ENCODE measurements at regions not wholly inside any gene's neighbourhood (a gene's known extent, or its start where the extent isn't known, plus 50 kb on each side); places are given as distances from the start of the nearest gene placed in this dataset.

DNA sequence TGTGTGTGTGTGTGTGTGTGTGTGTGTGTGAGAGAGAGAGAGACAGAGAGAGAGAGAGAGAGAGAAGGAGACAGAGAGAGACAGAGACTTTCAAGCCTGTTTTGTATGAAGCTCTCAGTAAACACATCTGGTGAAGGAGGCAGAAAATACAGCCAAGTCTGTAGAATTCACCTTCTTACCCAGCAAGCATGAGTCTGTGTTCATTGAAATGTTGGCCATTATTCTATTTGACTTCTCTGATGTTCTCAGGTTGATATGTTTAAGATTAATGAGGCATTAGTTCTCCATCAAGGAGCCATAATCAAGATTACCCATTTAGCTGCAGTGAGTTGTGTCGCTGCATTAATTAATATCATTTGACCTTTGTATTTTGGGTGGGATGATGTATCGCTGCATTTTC is 895.8 kb upstream of the EEF2KMT start:
- no peaks in the 10 kb centered on the region for H3K4me1 ChIP-seq (ENCODE audit: control insufficient read depth, insufficient read depth, low read length)
- no peaks in the 10 kb centered on the region for H3K9me3 ChIP-seq (ENCODE audit: control insufficient read depth, insufficient read depth, low read depth, low read length)
- ChIA-PET POLR2A (no interaction called here), CTCF (no interaction called here)
- TF ChIP-seq ZNF654 (tag by site-specific recombination; IDR thresholded peaks at IDR 0.05; ENCODE audit: low read depth) (no peak), BCL11A (tag by site-specific recombination; IDR thresholded peaks at IDR 0.05; ENCODE audit: low read depth) (no peak), ZNF596 (tag by site-specific recombination; IDR thresholded peaks at IDR 0.05) (no peak), ZNF221 (tag by site-specific recombination; IDR thresholded peaks at IDR 0.05; ENCODE audit: borderline replicate concordance) (no peak), ZNF341 (tag by site-specific recombination; IDR thresholded peaks at IDR 0.05; ENCODE audit: low read depth) (no peak), ZNF548 (tag by site-specific recombination; IDR thresholded peaks at IDR 0.05) (no peak), ZNF311 (tag by site-specific recombination; IDR thresholded peaks at IDR 0.05; ENCODE audit: borderline replicate concordance) (no peak), ZNF223 (tag by site-specific recombination; IDR thresholded peaks at IDR 0.05) (no peak), SP2 (tag by site-specific recombination; IDR thresholded peaks at IDR 0.05) (no peak), ZSCAN16 (tag by site-specific recombination; IDR thresholded peaks at IDR 0.05) (no peak), ZNF362 (tag by site-specific recombination; IDR thresholded peaks at IDR 0.05) (no peak)
- no peak overlapping the region for H3K4me3 ChIP-seq (ENCODE audit: low read depth, low read length)
- no peaks in the 10 kb centered on the region for H3K36me3 ChIP-seq (ENCODE audit: control insufficient read depth in 2 of 2, insufficient read depth in 1 of 2, low read length in 2 of 2)
- no peak overlapping the region for H3K27ac ChIP-seq (ENCODE audit: extremely low read depth, low read depth, low read length)

GRCh38 chr16:5982979-5983378 is 885.4 kb upstream of the EEF2KMT start:
- H3K9me3 ChIP-seq (ENCODE audit: control insufficient read depth, insufficient read depth, low read depth, low read length), result no peaks in the 10 kb centered on the region
- H3K4me3 ChIP-seq (ENCODE audit: low read depth, low read length), result no peak overlapping the region
- no peaks in the 10 kb centered on the region for H3K36me3 ChIP-seq (ENCODE audit: control insufficient read depth in 2 of 2, insufficient read depth in 1 of 2, low read length in 2 of 2)
- no peaks in the 10 kb centered on the region for H3K4me1 ChIP-seq (ENCODE audit: control insufficient read depth, insufficient read depth, low read length)
- no peak overlapping the region for H3K27ac ChIP-seq (ENCODE audit: extremely low read depth, low read depth, low read length)
- POLR2A ChIA-PET, result no interaction called here
- CTCF ChIA-PET, result no interaction called here
- TF ChIP-seq ZNF248 (tag by site-specific recombination; IDR thresholded peaks at IDR 0.05) (no peak), ZFP3 (tag by site-specific recombination; IDR thresholded peaks at IDR 0.05; ENCODE audit: low read depth) (no peak), SP2 (tag by site-specific recombination; IDR thresholded peaks at IDR 0.05) (no peak), ZNF132 (tag by site-specific recombination; IDR thresholded peaks at IDR 0.05; ENCODE audit: borderline replicate concordance) (no peak), ZNF302 (tag by site-specific recombination; IDR thresholded peaks at IDR 0.05; ENCODE audit: low read depth) (no peak), ZNF624 (tag by site-specific recombination; IDR thresholded peaks at IDR 0.05) (no peak), TCF7L2 (IDR thresholded peaks at IDR 0.05; ENCODE audit: borderline replicate concordance, low read depth, low read length) (no peak), ZNF658 (tag by site-specific recombination; IDR thresholded peaks at IDR 0.05) (no peak), ZBTB8A (tag by site-specific recombination; IDR thresholded peaks at IDR 0.05) (no peak), HOXC10 (CRISPR knock-in tag; IDR thresholded peaks at IDR 0.05) (no peak), ZNF311 (tag by site-specific recombination; IDR thresholded peaks at IDR 0.05; ENCODE audit: borderline replicate concordance) (no peak), SALL2 (tag by site-specific recombination; IDR thresholded peaks at IDR 0.05; ENCODE audit: borderline replicate concordance) (no peak)
- TF ChIP-seq, protein P1, sequence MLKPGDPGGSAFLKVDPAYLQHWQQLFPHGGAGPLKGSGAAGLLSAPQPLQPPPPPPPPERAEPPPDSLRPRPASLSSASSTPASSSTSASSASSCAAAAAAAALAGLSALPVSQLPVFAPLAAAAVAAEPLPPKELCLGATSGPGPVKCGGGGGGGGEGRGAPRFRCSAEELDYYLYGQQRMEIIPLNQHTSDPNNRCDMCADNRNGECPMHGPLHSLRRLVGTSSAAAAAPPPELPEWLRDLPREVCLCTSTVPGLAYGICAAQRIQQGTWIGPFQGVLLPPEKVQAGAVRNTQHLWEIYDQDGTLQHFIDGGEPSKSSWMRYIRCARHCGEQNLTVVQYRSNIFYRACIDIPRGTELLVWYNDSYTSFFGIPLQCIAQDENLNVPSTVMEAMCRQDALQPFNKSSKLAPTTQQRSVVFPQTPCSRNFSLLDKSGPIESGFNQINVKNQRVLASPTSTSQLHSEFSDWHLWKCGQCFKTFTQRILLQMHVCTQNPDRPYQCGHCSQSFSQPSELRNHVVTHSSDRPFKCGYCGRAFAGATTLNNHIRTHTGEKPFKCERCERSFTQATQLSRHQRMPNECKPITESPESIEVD (tag by site-specific recombination; IDR thresholded peaks at IDR 0.05), result no peak
- TF ChIP-seq, protein P2, sequence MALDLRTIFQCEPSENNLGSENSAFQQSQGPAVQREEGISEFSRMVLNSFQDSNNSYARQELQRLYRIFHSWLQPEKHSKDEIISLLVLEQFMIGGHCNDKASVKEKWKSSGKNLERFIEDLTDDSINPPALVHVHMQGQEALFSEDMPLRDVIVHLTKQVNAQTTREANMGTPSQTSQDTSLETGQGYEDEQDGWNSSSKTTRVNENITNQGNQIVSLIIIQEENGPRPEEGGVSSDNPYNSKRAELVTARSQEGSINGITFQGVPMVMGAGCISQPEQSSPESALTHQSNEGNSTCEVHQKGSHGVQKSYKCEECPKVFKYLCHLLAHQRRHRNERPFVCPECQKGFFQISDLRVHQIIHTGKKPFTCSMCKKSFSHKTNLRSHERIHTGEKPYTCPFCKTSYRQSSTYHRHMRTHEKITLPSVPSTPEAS (tag by site-specific recombination; IDR thresholded peaks at IDR 0.05), result no peak
- TF ChIP-seq, protein P3, sequence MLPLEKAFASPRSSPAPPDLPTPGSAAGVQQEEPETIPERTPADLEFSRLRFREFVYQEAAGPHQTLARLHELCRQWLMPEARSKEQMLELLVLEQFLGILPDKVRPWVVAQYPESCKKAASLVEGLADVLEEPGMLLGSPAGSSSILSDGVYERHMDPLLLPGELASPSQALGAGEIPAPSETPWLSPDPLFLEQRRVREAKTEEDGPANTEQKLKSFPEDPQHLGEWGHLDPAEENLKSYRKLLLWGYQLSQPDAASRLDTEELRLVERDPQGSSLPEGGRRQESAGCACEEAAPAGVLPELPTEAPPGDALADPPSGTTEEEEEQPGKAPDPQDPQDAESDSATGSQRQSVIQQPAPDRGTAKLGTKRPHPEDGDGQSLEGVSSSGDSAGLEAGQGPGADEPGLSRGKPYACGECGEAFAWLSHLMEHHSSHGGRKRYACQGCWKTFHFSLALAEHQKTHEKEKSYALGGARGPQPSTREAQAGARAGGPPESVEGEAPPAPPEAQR (tag by site-specific recombination; IDR thresholded peaks at IDR 0.05), result no peak
- TF ChIP-seq, protein P4, sequence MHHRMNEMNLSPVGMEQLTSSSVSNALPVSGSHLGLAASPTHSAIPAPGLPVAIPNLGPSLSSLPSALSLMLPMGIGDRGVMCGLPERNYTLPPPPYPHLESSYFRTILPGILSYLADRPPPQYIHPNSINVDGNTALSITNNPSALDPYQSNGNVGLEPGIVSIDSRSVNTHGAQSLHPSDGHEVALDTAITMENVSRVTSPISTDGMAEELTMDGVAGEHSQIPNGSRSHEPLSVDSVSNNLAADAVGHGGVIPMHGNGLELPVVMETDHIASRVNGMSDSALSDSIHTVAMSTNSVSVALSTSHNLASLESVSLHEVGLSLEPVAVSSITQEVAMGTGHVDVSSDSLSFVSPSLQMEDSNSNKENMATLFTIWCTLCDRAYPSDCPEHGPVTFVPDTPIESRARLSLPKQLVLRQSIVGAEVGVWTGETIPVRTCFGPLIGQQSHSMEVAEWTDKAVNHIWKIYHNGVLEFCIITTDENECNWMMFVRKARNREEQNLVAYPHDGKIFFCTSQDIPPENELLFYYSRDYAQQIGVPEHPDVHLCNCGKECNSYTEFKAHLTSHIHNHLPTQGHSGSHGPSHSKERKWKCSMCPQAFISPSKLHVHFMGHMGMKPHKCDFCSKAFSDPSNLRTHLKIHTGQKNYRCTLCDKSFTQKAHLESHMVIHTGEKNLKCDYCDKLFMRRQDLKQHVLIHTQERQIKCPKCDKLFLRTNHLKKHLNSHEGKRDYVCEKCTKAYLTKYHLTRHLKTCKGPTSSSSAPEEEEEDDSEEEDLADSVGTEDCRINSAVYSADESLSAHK (tag by site-specific recombination; IDR thresholded peaks at IDR 0.05), result no peak

Data from HEK293 (cell line).